IgD-negative memory B cell (primary cell): ENCODE measurements at regions not wholly inside any gene's neighbourhood (a gene's known extent, or its start where the extent isn't known, plus 50 kb on each side); places are given as distances from the start of the nearest gene placed in this dataset.
A peak's percentile ranks its signal among the peaks of the same experiment; 100 is the strongest.
"Not testable (repeated sequence)": the region's sequence is repeated elsewhere in the genome, so short reads cannot be mapped to it uniquely, and the experiment has no call there.

Source experiments
- H3K27ac Mint-ChIP-seq, 3 donors: one replicate each; pipeline ENCODE4 v1.8.0; 2020 to 2022; ENCODE audit warnings: mild to moderate bottlenecking in 3 of 3, mixed read lengths in 3 of 3, moderate library complexity in 1 of 3
- H3K27me3 Mint-ChIP-seq: one replicate; pipeline ENCODE4 v1.8.0; 2021; ENCODE audit warnings: mixed read lengths
- H3K36me3 Mint-ChIP-seq: one replicate; pipeline ENCODE4 v1.8.0; 2020; ENCODE audit warnings: mild to moderate bottlenecking, mixed read lengths
- H3K4me1 Mint-ChIP-seq, 3 donors: one replicate each; pipeline ENCODE4 v1.8.0; 2020 to 2022; ENCODE audit warnings: mixed read lengths in 3 of 3, mild to moderate bottlenecking in 1 of 3
- H3K4me3 Mint-ChIP-seq, 4 donors: one replicate each; pipeline ENCODE4 v1.8.0; 2020 to 2022; ENCODE audit warnings: mild to moderate bottlenecking in 4 of 4, mixed read lengths in 4 of 4, moderate library complexity in 3 of 4
- H3K9me3 Mint-ChIP-seq, 3 donors: one replicate each; pipeline ENCODE4 v1.8.0; 2020 to 2021; ENCODE audit warnings: mixed read lengths in 3 of 3, mild to moderate bottlenecking in 1 of 3

- H3K9me3 Mint-ChIP-seq: peaks cover 0 to 6% (median 2%) of the 10 kb centered on the region in 3 donors
- H3K27me3 Mint-ChIP-seq: no peaks in the 10 kb centered on the region
- no peaks in the 10 kb centered on the region for H3K4me1 Mint-ChIP-seq
- H3K4me3 Mint-ChIP-seq: no peak overlapping the region
- H3K27ac Mint-ChIP-seq: no peak overlapping the region
- no peaks in the 10 kb centered on the region for H3K36me3 Mint-ChIP-seq
These were observed 1262.6 kb downstream of the EFNA5 start for GRCh38 chr5:106408141-106408540.

- no peak overlapping the region for H3K4me3 Mint-ChIP-seq
- peaks cover 0 to 3% (median 0%) of the 10 kb centered on the region in 3 donors for H3K9me3 Mint-ChIP-seq
- no peaks in the 10 kb centered on the region for H3K27me3 Mint-ChIP-seq
- no peaks in the 10 kb centered on the region for H3K36me3 Mint-ChIP-seq
- no peaks in the 10 kb centered on the region for H3K4me1 Mint-ChIP-seq
- H3K27ac Mint-ChIP-seq: no peak overlapping the region
These were observed 1269.2 kb downstream of the EFNA5 start for GRCh38 chr5:106401561-106401960.

GRCh38 chr5:106399391-106399790 lies 1271.3 kb downstream of the EFNA5 start:
- H3K4me3 Mint-ChIP-seq: no peak overlapping the region
- H3K27me3 Mint-ChIP-seq: no peaks in the 10 kb centered on the region
- no peaks in the 10 kb centered on the region for H3K4me1 Mint-ChIP-seq
- H3K36me3 Mint-ChIP-seq: no peaks in the 10 kb centered on the region
- H3K9me3 Mint-ChIP-seq: peaks cover 0 to 3% (median 0%) of the 10 kb centered on the region in 3 donors
- H3K27ac Mint-ChIP-seq: no peak overlapping the region

GRCh38 chr5:106397700-106398099 lies 1273.0 kb downstream of the EFNA5 start:
- no peaks in the 10 kb centered on the region for H3K36me3 Mint-ChIP-seq
- H3K4me3 Mint-ChIP-seq: no peak overlapping the region
- H3K4me1 Mint-ChIP-seq: no peaks in the 10 kb centered on the region
- H3K9me3 Mint-ChIP-seq: no peaks in the 10 kb centered on the region
- no peak overlapping the region for H3K27ac Mint-ChIP-seq
- no peaks in the 10 kb centered on the region for H3K27me3 Mint-ChIP-seq

- Mint-ChIP-seq H3K27ac (no peak overlapping the region), H3K4me3 (no peak overlapping the region), H3K9me3 (no peaks in the 10 kb centered on the region), H3K27me3 (no peaks in the 10 kb centered on the region), H3K36me3 (no peaks in the 10 kb centered on the region), H3K4me1 (no peaks in the 10 kb centered on the region)
These were observed 1277.5 kb downstream of the EFNA5 start for GRCh38 chr5:106393276-106393675.

- Mint-ChIP-seq H3K27ac (no peak overlapping the region), H3K9me3 (no peaks in the 10 kb centered on the region), H3K4me3 (no peak overlapping the region), H3K36me3 (no peaks in the 10 kb centered on the region), H3K4me1 (no peaks in the 10 kb centered on the region), H3K27me3 (no peaks in the 10 kb centered on the region)
These were observed 1278.0 kb downstream of the EFNA5 start for GRCh38 chr5:106392766-106393165.

- H3K4me3 Mint-ChIP-seq, H3K27ac Mint-ChIP-seq, H3K36me3 Mint-ChIP-seq, H3K9me3 Mint-ChIP-seq, H3K4me1 Mint-ChIP-seq, H3K27me3 Mint-ChIP-seq: not testable (repeated sequence)
These were observed 1283.0 kb downstream of the EFNA5 start for GRCh38 chr5:106387767-106388166.

GRCh38 chr5:106386287-106386686 lies 1284.5 kb downstream of the EFNA5 start:
- H3K4me3 Mint-ChIP-seq: no peak overlapping the region

GRCh38 chr5:106380736-106381135 lies 1290.0 kb downstream of the EFNA5 start:
- no peaks in the 10 kb centered on the region for H3K36me3 Mint-ChIP-seq
- no peak overlapping the region for H3K4me3 Mint-ChIP-seq
- H3K27ac Mint-ChIP-seq: no peak overlapping the region
- H3K27me3 Mint-ChIP-seq: no peaks in the 10 kb centered on the region
- peaks cover 0 to 3% (median 0%) of the 10 kb centered on the region in 3 donors for H3K9me3 Mint-ChIP-seq
- no peaks in the 10 kb centered on the region for H3K4me1 Mint-ChIP-seq

More at GRCh38 chr5:106386287-106386686, 1284.5 kb downstream of the EFNA5 start:
- no peaks in the 10 kb centered on the region for H3K27me3 Mint-ChIP-seq
- H3K4me1 Mint-ChIP-seq: no peaks in the 10 kb centered on the region
- no peaks in the 10 kb centered on the region for H3K36me3 Mint-ChIP-seq
- H3K9me3 Mint-ChIP-seq: peaks cover 0 to 2% (median 2%) of the 10 kb centered on the region in 3 donors
- H3K27ac Mint-ChIP-seq: no peak overlapping the region

- Mint-ChIP-seq H3K27me3 (no peaks in the 10 kb centered on the region), H3K36me3 (no peaks in the 10 kb centered on the region), H3K4me1 (no peaks in the 10 kb centered on the region), H3K27ac (no peak overlapping the region), H3K9me3 (peaks cover 0 to 6% (median 0%) of the 10 kb centered on the region in 3 donors), H3K4me3 (no peak overlapping the region)
These were observed 1294.2 kb downstream of the EFNA5 start for GRCh38 chr5:106376522-106376921.

- H3K27me3 Mint-ChIP-seq: no peaks in the 10 kb centered on the region
- H3K4me1 Mint-ChIP-seq: no peaks in the 10 kb centered on the region
- H3K36me3 Mint-ChIP-seq: no peaks in the 10 kb centered on the region
- no peak overlapping the region for H3K4me3 Mint-ChIP-seq
- peaks cover 0 to 10% (median 9%) of the 10 kb centered on the region in 3 donors for H3K9me3 Mint-ChIP-seq
- no peak overlapping the region for H3K27ac Mint-ChIP-seq
These were observed 1295.8 kb downstream of the EFNA5 start for GRCh38 chr5:106374956-106375355.

GRCh38 chr5:106368021-106368420 lies 1302.7 kb downstream of the EFNA5 start:
- Mint-ChIP-seq H3K4me3 (no peak overlapping the region), H3K27ac (no peak overlapping the region), H3K4me1 (no peaks in the 10 kb centered on the region)

GRCh38 chr5:106367281-106367680 lies 1303.5 kb downstream of the EFNA5 start:
- Mint-ChIP-seq H3K36me3 (no peaks in the 10 kb centered on the region), H3K27me3 (no peaks in the 10 kb centered on the region), H3K4me3 (peak overlapping the region in 1 of 4 donors; percentile 10), H3K4me1 (no peaks in the 10 kb centered on the region), H3K9me3 (peaks cover 5 to 27% (median 9%) of the 10 kb centered on the region in 3 donors), H3K27ac (no peak overlapping the region)

More at GRCh38 chr5:106368021-106368420, 1302.7 kb downstream of the EFNA5 start:
- Mint-ChIP-seq H3K9me3 (peaks cover under 1 to 20% (median 6%) of the 10 kb centered on the region in 3 donors), H3K36me3 (no peaks in the 10 kb centered on the region), H3K27me3 (no peaks in the 10 kb centered on the region)

GRCh38 chr5:106363578-106363977 lies 1307.2 kb downstream of the EFNA5 start:
- Mint-ChIP-seq H3K27me3 (no peaks in the 10 kb centered on the region), H3K27ac (no peak overlapping the region), H3K9me3 (peaks cover 5 to 22% (median 9%) of the 10 kb centered on the region in 3 donors), H3K4me3 (no peak overlapping the region), H3K36me3 (no peaks in the 10 kb centered on the region), H3K4me1 (no peaks in the 10 kb centered on the region)

GRCh38 chr5:106361905-106362304 lies 1308.8 kb downstream of the EFNA5 start:
- Mint-ChIP-seq H3K4me3 (no peak overlapping the region), H3K27ac (no peak overlapping the region), H3K36me3 (no peaks in the 10 kb centered on the region), H3K4me1 (no peaks in the 10 kb centered on the region), H3K9me3 (peaks cover 5 to 20% (median 9%) of the 10 kb centered on the region in 3 donors), H3K27me3 (no peaks in the 10 kb centered on the region)

- Mint-ChIP-seq H3K4me3 (no peak overlapping the region), H3K27ac (no peak overlapping the region), H3K9me3 (peaks cover 7 to 13% (median 8%) of the 10 kb centered on the region in 3 donors), H3K36me3 (peaks cover 1% of the 10 kb centered on the region), H3K27me3 (no peaks in the 10 kb centered on the region), H3K4me1 (no peaks in the 10 kb centered on the region)
These were observed 1339.3 kb downstream of the EFNA5 start for GRCh38 chr5:106331415-106331814.
